ENCODE measurements at regions not wholly inside any gene's neighbourhood (a gene's known extent, or its start where the extent isn't known, plus 50 kb on each side); places are given as distances from the start of the nearest gene placed in this dataset.

DNA sequence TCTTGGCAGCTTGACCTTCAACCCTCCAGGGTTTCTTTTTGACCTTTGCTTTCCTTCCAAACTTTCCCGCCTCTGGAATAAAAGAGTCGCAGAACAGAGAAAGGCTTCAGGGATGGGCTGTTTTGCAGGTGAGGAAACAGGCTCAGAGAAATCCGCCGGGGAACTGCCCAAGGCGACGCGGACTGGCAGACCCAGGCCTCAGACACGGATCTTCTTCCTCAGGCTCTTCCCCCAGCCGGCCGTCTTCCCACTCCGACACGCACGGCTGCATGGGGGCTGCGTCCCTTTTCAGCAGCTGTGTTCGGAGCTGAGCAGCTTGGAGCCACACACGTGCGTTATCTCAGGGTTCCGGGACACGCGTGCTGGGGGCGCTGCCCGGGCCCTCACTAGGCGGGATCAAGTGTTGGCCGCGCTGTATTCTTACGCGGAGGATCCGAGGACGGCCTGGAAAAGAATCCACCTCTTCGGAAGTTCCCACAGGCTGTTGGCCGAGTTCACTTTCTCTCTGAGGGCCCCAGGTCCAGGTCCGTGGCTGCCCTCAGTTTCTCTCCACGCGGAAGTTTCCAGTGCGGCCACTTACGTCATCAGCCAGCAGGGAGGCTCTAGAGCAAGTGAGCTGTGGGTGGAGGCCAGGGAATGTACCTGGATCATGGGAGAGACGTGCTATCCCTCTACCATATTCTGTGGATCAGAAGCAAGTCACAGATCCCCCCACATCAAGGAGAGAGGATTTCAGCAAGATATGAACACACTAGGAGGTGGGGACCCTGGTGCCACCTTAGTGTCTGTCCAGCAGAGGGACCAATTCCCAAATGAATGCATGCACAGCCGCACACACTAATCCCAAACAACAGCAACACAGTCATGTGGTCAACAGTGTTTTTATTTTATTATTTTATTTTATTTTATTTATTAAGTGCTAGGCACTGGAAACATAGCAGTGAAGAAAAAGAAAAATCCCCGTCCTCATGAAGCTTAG is 100.4 kb downstream of the ING1 start:
- FAIRE-seq = no peak
- TF ChIP-seq ZBTB38 (CRISPR knock-in tag; IDR thresholded peaks at IDR 0.05) (no peak), CTCF (CRISPR knock-in tag; IDR thresholded peaks at IDR 0.05) (peak; percentile 29; the same call in 1 of the 2 replicates), CREB1 (IDR thresholded peaks at IDR 0.05) (0 out of 2 replicates have a peak, but pooled peaks have one; percentile 6), CREB1 (CRISPR knock-in tag; IDR thresholded peaks at IDR 0.05) (no peak)
- Histone ChIP-seq H3K27ac (ENCODE audit: extremely low read length, insufficient read depth, low read length) (no peak overlapping the region), H3K9me3 (ENCODE audit: low read length) (no peaks in the 10 kb centered on the region), H3K79me2 (ENCODE audit: insufficient read depth, low read length) (no peaks in the 10 kb centered on the region), H3K4me2 (ENCODE audit: low read depth, low read length) (no peak overlapping the region), H3K9ac (ENCODE audit: insufficient read depth, low read depth, low read length) (no peak overlapping the region), H3K27me3 (ENCODE audit: control insufficient read depth in 1 of 2, insufficient read depth in 2 of 2, low read length in 2 of 2) (peaks cover 0 to 22% of the 10 kb centered on the region in 2 experiments; a peak in 2 of 5 replicates), H4K20me1 (ENCODE audit: insufficient read depth, low read length) (no peaks in the 10 kb centered on the region), H2AFZ (ENCODE audit: low read length) (no peak overlapping the region), H3K36me3 (replicated peaks in 1 of 2; ENCODE audit: control insufficient read depth in 1 of 2, insufficient read depth in 2 of 2, low read length in 2 of 2) (no peaks in the 10 kb centered on the region), H3K4me1 (ENCODE audit: insufficient read depth, low read length) (peaks cover 8% of the 10 kb centered on the region; the same call in 1 of the 2 replicates), H3K4me3 (replicated peaks in 1 of 3; ENCODE audit: insufficient read depth in 1 of 3, low read depth in 2 of 3, low read length in 3 of 3) (no peak overlapping the region)
- in situ Hi-C loops (cut with HindIII; ENCODE audit: extremely low pct_ligation_motif_present, low pct_unique_long_range_greater_than_20kb) = loop anchor here (10.0 to 25.0 kb wide), 2 partner anchors 129 to 602 kb away; no protein-coding TSS in a partner anchor
- no TSS peak for BruUV-seq (replicated peaks)
- POLR2A ChIA-PET = no interaction called here
- 75% methylated on average over 37 of the region's 39 CpGs for WGBS (ENCODE audit: low lambda C conversion rate)
- DNase-seq (ENCODE audit: low spot score) = no peak
- CTCF ChIA-PET (ENCODE audit: low intra/inter-chr PET ratio, low total read pairs) = no interaction called here
- ATAC-seq = peak; percentile 63
- intact Hi-C loops (cut with micrococcal nuclease; ENCODE audit: unreplicated experiment) = loop anchor here (1.0 to 10.0 kb wide), 2 partner anchors 99 to 134 kb away; partner anchors contain the start of gene ING1

Measured in HepG2 (cell line).